Ascending aorta (tissue), 2 donors: ENCODE measurements at regions not wholly inside any gene's neighbourhood (a gene's known extent, or its start where the extent isn't known, plus 50 kb on each side); places are given as distances from the start of the nearest gene placed in this dataset.
A peak's percentile ranks its signal among the peaks of the same experiment; 100 is the strongest.

ENCODE experiments used
- DNase-seq, 2 donors: peaks; one replicate each; pipeline ENCODE4 v3.0.0-alpha.2; 2019; ENCODE audit warnings: low spot score in 2 of 2
- H3K27ac ChIP-seq, 2 donors: fragments of 200-600 bp; sonication (generic); one replicate each; pipeline ENCODE4 v1.5.1; 2016 to 2017; ENCODE audit warnings: mild to moderate bottlenecking in 1 of 2
- H3K27me3 ChIP-seq: fragments of 200-600 bp; sonication (generic); one replicate; pipeline ENCODE4 v1.5.1; 2017
- H3K36me3 ChIP-seq, 2 donors: fragments of 200-600 bp; sonication (generic); one replicate each; pipeline ENCODE4 v1.5.1; 2016
- H3K4me1 ChIP-seq, 2 donors: fragments of 200-600 bp; sonication (generic); one replicate each; pipeline ENCODE4 v1.5.1; 2016 to 2017; ENCODE audit warnings: mild to moderate bottlenecking in 1 of 2
- H3K4me3 ChIP-seq, 2 donors: fragments of 200-600 bp; sonication (generic); one replicate each; pipeline ENCODE4 v1.5.1; 2016 to 2017; ENCODE audit warnings: mild to moderate bottlenecking in 1 of 2
- H3K9me3 ChIP-seq, 2 donors: fragments of 200-600 bp; sonication (generic); one replicate each; pipeline ENCODE4 v1.5.1; 2016
- CTCF ChIP-seq, 3 experiments: fragments of 200-600 bp in 2 of 3; fragments of 450-650 bp in 1 of 3; sonication (generic) in 2 of 3; IDR thresholded peaks; one replicate each; pipeline ENCODE4 v1.5.1; 2016 to 2019; ENCODE audit warnings: antibody characterized with exemption in 3 of 3, mild to moderate bottlenecking in 1 of 3, moderate library complexity in 1 of 3
- intact Hi-C: fragments of 100-400 bp; cut with DNase I; formaldehyde crosslinking; loops from one replicate; pipeline ENCODE4 v1.15.1; 2023

DNA sequence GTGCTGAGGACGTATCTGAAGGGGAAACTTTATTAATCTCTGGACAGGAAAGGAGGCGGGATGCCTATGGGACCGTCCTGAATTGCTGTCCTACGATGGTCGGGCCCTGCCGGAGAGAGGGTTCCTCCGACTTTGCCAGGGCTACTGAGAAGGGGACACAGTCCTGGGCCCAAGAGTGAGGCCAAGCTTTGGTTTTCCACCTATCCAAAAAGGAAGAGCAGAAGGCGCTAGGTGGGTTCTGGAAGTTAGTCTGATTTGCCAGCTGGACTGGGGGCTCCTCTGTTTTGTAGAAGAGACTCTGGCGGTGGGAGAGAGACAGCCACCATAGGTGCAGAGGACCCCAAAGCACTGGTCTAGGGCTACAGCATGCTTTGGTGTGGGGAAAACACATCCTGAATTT, 243.8 kb upstream of the IRX4 start:
- intact Hi-C loops: no loop called here
- H3K27me3 ChIP-seq: no peaks in the 10 kb centered on the region
- H3K4me3 ChIP-seq: no peak overlapping the region
- no peak for TF ChIP-seq CTCF (IDR thresholded peaks at IDR 0.05)
- no peaks in the 10 kb centered on the region for H3K9me3 ChIP-seq
- no peak for DNase-seq
- no peaks in the 10 kb centered on the region for H3K36me3 ChIP-seq
- no peak overlapping the region for H3K27ac ChIP-seq
- no peaks in the 10 kb centered on the region for H3K4me1 ChIP-seq

DNA sequence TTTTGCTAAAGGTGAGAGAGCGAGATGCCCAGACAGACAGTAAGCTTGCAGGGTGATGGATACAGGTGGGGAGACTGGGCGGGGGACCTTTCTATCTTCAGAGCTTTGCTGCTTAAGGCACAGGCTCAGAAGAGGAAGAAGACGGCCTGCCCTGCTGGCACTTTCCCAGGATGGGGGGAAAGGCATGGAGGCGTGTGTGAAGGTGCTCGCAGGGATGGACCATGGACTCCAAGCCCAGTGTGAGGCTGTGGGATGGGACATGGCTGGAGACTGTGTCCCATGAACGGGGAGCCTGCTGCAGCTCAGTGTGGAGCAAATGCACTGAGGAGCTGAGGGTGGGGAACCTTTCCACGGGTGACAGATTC, 243.2 kb upstream of the IRX4 start:
- intact Hi-C loops: no loop called here
- peak in 1 of 2 donors; percentile 47 for DNase-seq
- TF ChIP-seq CTCF (IDR thresholded peaks at IDR 0.05): no peak
- H3K27me3 ChIP-seq: no peaks in the 10 kb centered on the region
- no peaks in the 10 kb centered on the region for H3K4me1 ChIP-seq
- no peak overlapping the region for H3K4me3 ChIP-seq
- H3K36me3 ChIP-seq: no peaks in the 10 kb centered on the region
- H3K9me3 ChIP-seq: no peaks in the 10 kb centered on the region
- H3K27ac ChIP-seq: no peak overlapping the region

DNA sequence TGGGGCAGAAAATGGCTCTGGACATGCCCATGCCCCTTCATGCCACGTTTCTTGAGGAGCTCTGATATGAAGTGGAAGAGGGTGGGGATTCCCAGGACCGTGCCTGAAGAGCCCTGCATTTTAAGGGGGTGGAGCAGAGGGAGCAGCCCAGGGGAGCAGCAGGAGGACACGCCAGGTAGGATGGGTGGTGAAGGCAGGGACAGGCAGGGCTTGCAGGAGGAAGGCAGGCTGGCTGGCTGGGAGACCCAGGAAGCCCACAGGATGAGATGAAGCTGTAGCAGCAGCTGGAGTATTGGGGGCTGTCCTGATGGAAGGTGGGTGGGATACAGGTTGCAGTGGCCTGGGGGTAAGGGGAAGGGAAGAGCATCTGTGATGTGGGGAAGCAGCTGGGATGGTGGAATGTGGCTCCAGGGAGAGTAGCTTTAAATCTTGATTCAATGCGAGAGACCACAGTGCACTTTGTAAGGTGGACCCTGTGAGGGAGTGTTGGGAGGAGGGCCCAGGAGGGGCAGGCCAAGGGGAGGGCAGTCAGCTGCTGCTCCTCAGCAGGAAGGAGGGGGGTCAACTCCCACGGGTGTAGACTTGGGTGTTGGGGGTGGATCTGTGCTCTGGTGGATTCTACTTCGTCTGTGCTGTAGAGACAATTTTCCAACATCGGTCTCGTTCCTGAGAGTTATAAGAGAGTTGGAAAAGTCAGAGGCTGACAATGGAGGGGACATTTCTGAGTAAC, 242.6 kb upstream of the IRX4 start:
- no peak overlapping the region for H3K4me3 ChIP-seq
- DNase-seq: no peak
- no peaks in the 10 kb centered on the region for H3K27me3 ChIP-seq
- intact Hi-C loops: no loop called here
- no peaks in the 10 kb centered on the region for H3K9me3 ChIP-seq
- no peak overlapping the region for H3K27ac ChIP-seq
- H3K4me1 ChIP-seq: no peaks in the 10 kb centered on the region
- no peak for TF ChIP-seq CTCF (IDR thresholded peaks at IDR 0.05)
- no peaks in the 10 kb centered on the region for H3K36me3 ChIP-seq

DNA sequence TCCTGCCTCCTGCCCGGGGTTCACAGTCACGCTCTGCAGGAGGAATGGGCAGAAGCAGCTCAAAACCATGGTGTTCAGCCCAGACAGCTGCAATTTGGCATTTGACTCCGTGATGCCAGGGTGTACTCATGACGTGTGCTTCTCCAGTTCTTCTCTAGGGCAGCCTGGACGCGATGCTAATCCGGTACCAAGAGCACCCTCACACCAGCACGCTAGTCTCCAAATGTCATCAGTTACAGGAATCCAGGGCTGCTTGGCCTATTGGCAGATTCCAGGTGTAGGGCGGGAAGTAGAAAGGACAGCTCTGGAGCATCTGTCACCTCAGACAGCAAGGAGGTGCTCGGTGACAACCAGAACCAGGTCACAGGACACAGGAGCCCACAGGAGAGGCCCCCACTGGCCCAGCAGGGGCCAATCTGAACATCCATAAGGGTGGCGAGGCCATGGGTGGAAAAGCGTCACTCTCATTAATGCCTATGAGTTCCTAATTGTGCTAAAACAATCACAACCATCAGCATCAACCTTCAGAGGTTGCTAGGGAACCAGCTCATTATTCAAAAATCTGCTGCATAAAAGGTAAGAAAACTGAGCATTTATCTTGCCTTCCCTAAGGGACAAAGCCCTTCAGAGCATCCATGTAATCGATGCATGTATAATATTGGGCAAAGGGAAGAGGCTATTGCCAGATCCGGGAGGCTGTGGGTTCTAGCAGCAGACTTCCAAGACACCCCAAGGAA, 241.9 kb upstream of the IRX4 start:
- intact Hi-C loops: no loop called here
- H3K27ac ChIP-seq: no peak overlapping the region

GRCh38 chr5:2123874-2124273, 241.1 kb upstream of the IRX4 start:
- no peak for TF ChIP-seq CTCF (IDR thresholded peaks at IDR 0.05)
- intact Hi-C loops: no loop called here
- no peak overlapping the region for H3K4me3 ChIP-seq
- no peaks in the 10 kb centered on the region for H3K36me3 ChIP-seq
- H3K4me1 ChIP-seq: no peaks in the 10 kb centered on the region
- no peaks in the 10 kb centered on the region for H3K27me3 ChIP-seq
- H3K9me3 ChIP-seq: no peaks in the 10 kb centered on the region
- H3K27ac ChIP-seq: no peak overlapping the region
- no peak for DNase-seq

More for the DNA sequence above, 241.9 kb upstream of the IRX4 start:
- no peak for TF ChIP-seq CTCF (IDR thresholded peaks at IDR 0.05)
- Histone ChIP-seq H3K9me3 (no peaks in the 10 kb centered on the region), H3K27me3 (no peaks in the 10 kb centered on the region), H3K4me1 (no peaks in the 10 kb centered on the region), H3K36me3 (no peaks in the 10 kb centered on the region), H3K4me3 (no peak overlapping the region)
- no peak for DNase-seq
